ENCODE measurements at regions not wholly inside any gene's neighbourhood (a gene's known extent, or its start where the extent isn't known, plus 50 kb on each side); places are given as distances from the start of the nearest gene placed in this dataset.

DNA sequence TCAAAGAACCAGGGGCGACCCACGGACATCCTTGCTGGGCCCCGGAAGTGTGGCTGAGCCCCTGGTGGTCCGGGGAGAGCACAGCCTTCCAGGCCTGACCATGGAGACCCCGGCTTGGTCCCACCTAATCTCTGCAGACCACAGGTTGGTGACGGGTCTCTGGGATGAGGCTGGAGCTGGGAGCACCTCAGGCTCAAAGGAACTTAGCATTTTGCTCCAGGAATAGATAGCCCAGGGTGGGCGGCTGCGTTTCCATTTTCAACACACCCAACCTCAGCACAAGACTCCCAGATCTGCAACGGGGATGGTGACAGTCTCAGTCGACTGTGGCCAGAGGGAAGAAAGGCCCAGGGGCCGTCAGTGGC, 58.5 kb downstream of the FOXL3 start:
- TF ChIP-seq POLR2A (IDR thresholded peaks at IDR 0.05; ENCODE audit: low read length) (no peak), GATA1 (IDR thresholded peaks at IDR 0.05; ENCODE audit: low read depth, low read length) (no peak)
